ENCODE measurements at regions not wholly inside any gene's neighbourhood (a gene's known extent, or its start where the extent isn't known, plus 50 kb on each side); places are given as distances from the start of the nearest gene placed in this dataset.

- TF ChIP-seq, protein P1, sequence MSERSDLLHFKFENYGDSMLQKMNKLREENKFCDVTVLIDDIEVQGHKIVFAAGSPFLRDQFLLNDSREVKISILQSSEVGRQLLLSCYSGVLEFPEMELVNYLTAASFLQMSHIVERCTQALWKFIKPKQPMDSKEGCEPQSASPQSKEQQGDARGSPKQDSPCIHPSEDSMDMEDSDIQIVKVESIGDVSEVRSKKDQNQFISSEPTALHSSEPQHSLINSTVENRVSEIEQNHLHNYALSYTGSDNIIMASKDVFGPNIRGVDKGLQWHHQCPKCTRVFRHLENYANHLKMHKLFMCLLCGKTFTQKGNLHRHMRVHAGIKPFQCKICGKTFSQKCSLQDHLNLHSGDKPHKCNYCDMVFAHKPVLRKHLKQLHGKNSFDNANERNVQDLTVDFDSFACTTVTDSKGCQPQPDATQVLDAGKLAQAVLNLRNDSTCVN (CRISPR knock-in tag; IDR thresholded peaks at IDR 0.05; ENCODE audit: borderline replicate concordance) = no peak
- no peak for TF ChIP-seq BHLHE40 (IDR thresholded peaks at IDR 0.05; ENCODE audit: low read length)
Measured at GRCh38 chr18:66141716-66142115, 390.9 kb downstream of the CDH7 start.
